IMR-90 (cell line): ENCODE measurements at regions not wholly inside any gene's neighbourhood (a gene's known extent, or its start where the extent isn't known, plus 50 kb on each side); places are given as distances from the start of the nearest gene placed in this dataset.

Experiments
- BHLHE40 ChIP-seq: fragments of 150-350 bp; IDR thresholded peaks from 2 replicates; pipeline ENCODE4 v1.6.1; 2016; ENCODE audit warnings: mild to moderate bottlenecking, low read depth, low read length
- CEBPB ChIP-seq: IDR thresholded peaks from 2 replicates; pipeline ENCODE4 v1.6.1; 2012; ENCODE audit warnings: low read depth, low read length, improper control_type of control experiment
- CHD1 ChIP-seq: IDR thresholded peaks from 2 replicates; pipeline ENCODE4 v1.6.1; 2012; ENCODE audit warnings: low read depth, low read length, improper control_type of control experiment
- CTCF ChIP-seq: conservative IDR thresholded peaks from 2 replicates; pipeline ENCODE4 v1.5.1; 2012; ENCODE audit warnings: mild to moderate bottlenecking, low read depth, low read length, improper control_type of control experiment
- MAFK ChIP-seq: IDR thresholded peaks from 2 replicates; pipeline ENCODE4 v1.6.1; 2012; ENCODE audit warnings: low read depth, low read length, improper control_type of control experiment
- MXI1 ChIP-seq: IDR thresholded peaks from 2 replicates; pipeline ENCODE4 v1.6.1; 2012; ENCODE audit warnings: low read depth, mild to moderate bottlenecking, low read length, moderate library complexity, borderline replicate concordance
- POLR2A ChIP-seq: IDR thresholded peaks from 2 replicates; pipeline ENCODE4 v1.6.1; 2012; ENCODE audit warnings: mild to moderate bottlenecking, low read depth, low read length
- RAD21 ChIP-seq: IDR thresholded peaks from 2 replicates; pipeline ENCODE4 v1.6.1; 2012; ENCODE audit warnings: low read length, improper control_type of control experiment
- RCOR1 ChIP-seq: IDR thresholded peaks from 2 replicates; pipeline ENCODE4 v1.6.1; 2012; ENCODE audit warnings: mild to moderate bottlenecking, low read length, improper control_type of control experiment; ENCODE audit not compliant: insufficient replicate concordance
- RFX5 ChIP-seq: IDR thresholded peaks from 2 replicates; pipeline ENCODE4 v1.8.0; 2012; ENCODE audit warnings: low read depth, mild to moderate bottlenecking, low read length, moderate library complexity
- SMC3 ChIP-seq: fragments of 150-350 bp; IDR thresholded peaks from 2 replicates; pipeline ENCODE4 v1.6.1; 2016; ENCODE audit warnings: low read depth, mild to moderate bottlenecking, antibody characterized with exemption, low read length, moderate library complexity
- USF2 ChIP-seq: fragments of 150-350 bp; IDR thresholded peaks from 2 replicates; pipeline ENCODE4 v1.6.1; 2017; ENCODE audit warnings: mild to moderate bottlenecking, antibody characterized with exemption, low read length, low read depth

- TF ChIP-seq CTCF (no peak), CEBPB (no peak), BHLHE40 (no peak), MAFK (no peak), POLR2A (no peak), SMC3 (no peak), USF2 (no peak), RAD21 (no peak), MXI1 (no peak), RCOR1 (no peak), CHD1 (no peak), RFX5 (no peak)
Observed at GRCh38 chr1:72412286-72412685, 129.9 kb upstream of the NEGR1 start.
